Endodermal cell (in vitro differentiated cells): ENCODE measurements at regions not wholly inside any gene's neighbourhood (a gene's known extent, or its start where the extent isn't known, plus 50 kb on each side); places are given as distances from the start of the nearest gene placed in this dataset.

Experiments used
- DNase-seq: peaks from one replicate; pipeline ENCODE4 v3.0.0-alpha.2; 2017
- H3K27ac ChIP-seq: 2 replicates; pipeline ENCODE4 v1.5.1; 2013; ENCODE audit warnings: mild to moderate bottlenecking, low read depth, low read length, moderate library complexity
- H3K27me3 ChIP-seq: 2 replicates; pipeline ENCODE4 v1.6.1; 2013; ENCODE audit warnings: mild to moderate bottlenecking, low read length, moderate library complexity; ENCODE audit not compliant: insufficient read depth, control insufficient read depth, poor library complexity, severe bottlenecking
- H3K36me3 ChIP-seq: 2 replicates; pipeline ENCODE4 v1.7.0; 2013; ENCODE audit warnings: mild to moderate bottlenecking, low read length, moderate library complexity; ENCODE audit not compliant: control insufficient read depth, insufficient read depth
- H3K4me1 ChIP-seq: one replicate; pipeline ENCODE4 v1.7.0; 2013; ENCODE audit warnings: low read length; ENCODE audit not compliant: control insufficient read depth, insufficient read depth
- H3K4me3 ChIP-seq: 2 replicates; pipeline ENCODE4 v1.5.1; 2013; ENCODE audit warnings: mild to moderate bottlenecking, low read length, moderate library complexity
- H3K9ac ChIP-seq: 2 replicates; pipeline ENCODE4 v1.6.1; 2013; ENCODE audit warnings: mild to moderate bottlenecking, low read length, moderate library complexity; ENCODE audit not compliant: poor library complexity, severe bottlenecking; ENCODE audit errors: extremely low read depth
- H3K9me3 ChIP-seq: 2 replicates; pipeline ENCODE4 v1.6.1; 2013; ENCODE audit warnings: mild to moderate bottlenecking, low read length, moderate library complexity; ENCODE audit not compliant: control insufficient read depth
- H3K27ac Mint-ChIP-seq: 2 replicates; pipeline ENCODE4 v1.8.0; 2020; ENCODE audit warnings: mixed read lengths
- H3K27me3 Mint-ChIP-seq: 2 replicates; pipeline ENCODE4 v1.8.0; 2021; ENCODE audit warnings: mild to moderate bottlenecking, mixed read lengths; ENCODE audit not compliant: insufficient read depth
- H3K36me3 Mint-ChIP-seq: 2 replicates; pipeline ENCODE4 v1.8.0; 2020; ENCODE audit warnings: low read depth, mixed read lengths
- H3K4me1 Mint-ChIP-seq: 2 replicates; pipeline ENCODE4 v1.8.0; 2020; ENCODE audit warnings: mixed read lengths
- H3K4me3 Mint-ChIP-seq: 2 replicates; pipeline ENCODE4 v1.8.0; 2020; ENCODE audit warnings: mild to moderate bottlenecking, moderate library complexity, mixed read lengths
- H3K9me3 Mint-ChIP-seq: 2 replicates; pipeline ENCODE4 v1.8.0; 2020; ENCODE audit warnings: mild to moderate bottlenecking, mixed read lengths
- WGBS, 2 experiments: methylation state at CpG; one replicate each; pipeline versions ENCODE4 v1.1.5 to v1.1.7; 2013; ENCODE audit warnings: missing lambda C conversion rate in 2 of 2, mixed read lengths in 1 of 2; ENCODE audit not compliant: insufficient coverage in 1 of 2, insufficient read length in 1 of 2; 5-methylcytosine and 5-hydroxymethylcytosine counted together
- TF ChIP-seq, protein P1 (sequence below): fragments of 200-600 bp; sonication (generic); conservative IDR thresholded peaks from 2 replicates; pipeline ENCODE4 v1.5.0; 2021; ENCODE audit warnings: antibody characterized with exemption, mild to moderate bottlenecking

DNA sequence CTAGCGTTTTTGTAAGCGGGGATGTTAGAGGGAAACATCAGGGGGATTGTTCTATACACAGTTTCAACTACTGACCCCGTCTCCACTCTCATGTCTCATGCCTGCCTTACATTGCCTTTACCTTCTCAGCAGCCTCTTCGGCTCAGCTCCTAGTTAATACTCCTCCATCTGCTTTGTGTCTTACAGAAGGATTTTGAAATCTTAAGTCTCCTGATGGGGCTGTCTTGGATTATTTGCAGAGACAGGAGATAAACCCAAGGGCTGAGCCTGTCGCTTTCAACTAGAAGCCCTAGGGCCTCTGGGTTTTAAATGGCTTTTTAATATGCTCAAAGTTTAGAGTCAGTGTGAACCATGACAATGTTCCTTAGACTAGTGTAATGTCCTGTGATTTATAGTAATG is 161.5 kb downstream of the CARTPT start:
- Histone ChIP-seq H3K4me3 (no peak overlapping the region), H3K9ac (no peak overlapping the region), H3K4me1 (peaks cover 3% of the 10 kb centered on the region), H3K36me3 (no peaks in the 10 kb centered on the region), H3K27ac (no peak overlapping the region), H3K9me3 (peaks cover 4% of the 10 kb centered on the region), H3K27me3 (no peaks in the 10 kb centered on the region)
- Mint-ChIP-seq H3K27ac (no peak overlapping the region), H3K36me3 (no peaks in the 10 kb centered on the region), H3K27me3 (peaks cover 3% of the 10 kb centered on the region), H3K4me1 (peaks cover 9% of the 10 kb centered on the region), H3K4me3 (no peak overlapping the region), H3K9me3 (peaks cover 3% of the 10 kb centered on the region)
- WGBS, 2 experiments = 88 to 92% methylated on average over 2 to 5 of the region's 5 CpGs
- no peak for DNase-seq
- TF ChIP-seq, protein P1, sequence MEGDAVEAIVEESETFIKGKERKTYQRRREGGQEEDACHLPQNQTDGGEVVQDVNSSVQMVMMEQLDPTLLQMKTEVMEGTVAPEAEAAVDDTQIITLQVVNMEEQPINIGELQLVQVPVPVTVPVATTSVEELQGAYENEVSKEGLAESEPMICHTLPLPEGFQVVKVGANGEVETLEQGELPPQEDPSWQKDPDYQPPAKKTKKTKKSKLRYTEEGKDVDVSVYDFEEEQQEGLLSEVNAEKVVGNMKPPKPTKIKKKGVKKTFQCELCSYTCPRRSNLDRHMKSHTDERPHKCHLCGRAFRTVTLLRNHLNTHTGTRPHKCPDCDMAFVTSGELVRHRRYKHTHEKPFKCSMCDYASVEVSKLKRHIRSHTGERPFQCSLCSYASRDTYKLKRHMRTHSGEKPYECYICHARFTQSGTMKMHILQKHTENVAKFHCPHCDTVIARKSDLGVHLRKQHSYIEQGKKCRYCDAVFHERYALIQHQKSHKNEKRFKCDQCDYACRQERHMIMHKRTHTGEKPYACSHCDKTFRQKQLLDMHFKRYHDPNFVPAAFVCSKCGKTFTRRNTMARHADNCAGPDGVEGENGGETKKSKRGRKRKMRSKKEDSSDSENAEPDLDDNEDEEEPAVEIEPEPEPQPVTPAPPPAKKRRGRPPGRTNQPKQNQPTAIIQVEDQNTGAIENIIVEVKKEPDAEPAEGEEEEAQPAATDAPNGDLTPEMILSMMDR = no peak

GRCh38 chr5:71882826-71883741 is 164.0 kb downstream of the CARTPT start:
- H3K4me1 ChIP-seq = peaks cover 3% of the 10 kb centered on the region
- no peak overlapping the region for H3K9ac ChIP-seq
- Mint-ChIP-seq H3K27ac (no peak overlapping the region), H3K4me3 (no peak overlapping the region), H3K4me1 (peaks cover 9% of the 10 kb centered on the region), H3K27me3 (peaks cover 3% of the 10 kb centered on the region), H3K36me3 (no peaks in the 10 kb centered on the region), H3K9me3 (peaks cover 8% of the 10 kb centered on the region)
- no peak overlapping the region for H3K4me3 ChIP-seq
- no peak overlapping the region for H3K27ac ChIP-seq
- no peak for DNase-seq
- WGBS, 2 experiments = 91 to 97% methylated on average over 6 to 10 of the region's 10 CpGs
- H3K36me3 ChIP-seq = no peaks in the 10 kb centered on the region
- H3K9me3 ChIP-seq = no peaks in the 10 kb centered on the region
- TF ChIP-seq, protein P1 = no peak
- no peaks in the 10 kb centered on the region for H3K27me3 ChIP-seq

DNA sequence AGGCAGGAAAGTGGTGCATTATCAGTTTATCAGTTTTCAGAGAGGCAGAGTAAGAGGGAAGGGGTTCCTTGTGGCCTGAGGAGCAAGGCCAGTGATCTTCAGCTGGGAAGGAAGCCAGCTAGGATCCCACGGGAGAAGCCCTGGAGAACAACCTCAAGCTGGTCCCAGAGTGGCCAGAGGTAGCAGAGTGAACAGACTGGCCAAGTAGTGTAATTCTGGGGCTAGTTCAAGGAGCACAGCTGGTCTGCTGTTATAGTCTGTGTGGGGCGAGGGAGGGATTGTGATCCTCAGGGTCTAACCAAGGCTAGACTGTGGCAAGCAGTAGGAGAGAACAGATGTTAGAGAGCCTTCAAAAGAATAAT is 164.6 kb downstream of the CARTPT start:
- H3K4me1 ChIP-seq = peaks cover 3% of the 10 kb centered on the region
- no peaks in the 10 kb centered on the region for H3K36me3 ChIP-seq
- H3K9ac ChIP-seq = no peak overlapping the region
- Mint-ChIP-seq H3K4me3 (no peak overlapping the region), H3K27me3 (peaks cover 3% of the 10 kb centered on the region), H3K36me3 (no peaks in the 10 kb centered on the region), H3K9me3 (peaks cover 8% of the 10 kb centered on the region), H3K27ac (no peak overlapping the region), H3K4me1 (peaks cover 9% of the 10 kb centered on the region)
- H3K4me3 ChIP-seq = no peak overlapping the region
- no peak overlapping the region for H3K27ac ChIP-seq
- 91 to 100% methylated on average over 1 to 2 of the region's 2 CpGs for WGBS, 2 experiments
- no peak for DNase-seq
- no peaks in the 10 kb centered on the region for H3K9me3 ChIP-seq
- TF ChIP-seq, protein P1 = no peak
- no peaks in the 10 kb centered on the region for H3K27me3 ChIP-seq
